ENCODE measurements at regions not wholly inside any gene's neighbourhood (a gene's known extent, or its start where the extent isn't known, plus 50 kb on each side); places are given as distances from the start of the nearest gene placed in this dataset.

GRCh38 chr10:29064680-29065079, 224.2 kb upstream of the LYZL1 start:
- no peak for TF ChIP-seq CTCF (IDR thresholded peaks at IDR 0.05; ENCODE audit: insufficient read depth, low read length)
- H3K4me3 ChIP-seq (ENCODE audit: low read depth, low read length): no peak overlapping the region
- peak; percentile 48 for DNase-seq (ENCODE audit: low read depth)

GRCh38 chr10:29067161-29067560, 221.7 kb upstream of the LYZL1 start:
- DNase-seq (ENCODE audit: low read depth): peak; percentile 15
- H3K4me3 ChIP-seq (ENCODE audit: low read depth, low read length): no peak overlapping the region
- no peak for TF ChIP-seq CTCF (IDR thresholded peaks at IDR 0.05; ENCODE audit: insufficient read depth, low read length)

GRCh38 chr10:29067628-29068027, 221.2 kb upstream of the LYZL1 start:
- TF ChIP-seq CTCF (IDR thresholded peaks at IDR 0.05; ENCODE audit: insufficient read depth, low read length): no peak
- DNase-seq (ENCODE audit: low read depth): no peak

DNA sequence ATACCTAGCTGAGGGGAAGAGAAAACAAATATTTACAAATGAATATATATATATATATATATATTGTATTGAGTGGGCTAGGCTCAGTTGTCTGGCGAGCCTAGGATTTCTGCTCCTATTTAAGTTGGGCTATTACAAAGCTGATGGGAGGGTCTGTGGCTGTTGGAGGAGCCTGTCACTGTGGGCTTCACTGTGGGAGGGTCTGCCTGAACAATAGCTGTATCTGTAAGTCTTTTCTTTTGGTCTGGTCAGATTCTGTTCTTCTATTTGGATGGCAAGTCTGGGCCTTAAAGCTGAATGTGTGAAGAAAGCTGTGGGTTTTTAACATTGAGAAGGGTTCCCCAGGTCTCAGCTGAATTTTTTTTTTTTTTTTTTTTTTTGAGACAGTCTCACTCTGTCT, 220.6 kb upstream of the LYZL1 start:
- no peak overlapping the region for H3K4me3 ChIP-seq (ENCODE audit: low read depth, low read length)
- TF ChIP-seq CTCF (IDR thresholded peaks at IDR 0.05; ENCODE audit: insufficient read depth, low read length): no peak
- DNase-seq (ENCODE audit: low read depth): no peak

More at GRCh38 chr10:29067628-29068027, 221.2 kb upstream of the LYZL1 start:
- H3K4me3 ChIP-seq (ENCODE audit: low read depth, low read length): no peak overlapping the region

DNA sequence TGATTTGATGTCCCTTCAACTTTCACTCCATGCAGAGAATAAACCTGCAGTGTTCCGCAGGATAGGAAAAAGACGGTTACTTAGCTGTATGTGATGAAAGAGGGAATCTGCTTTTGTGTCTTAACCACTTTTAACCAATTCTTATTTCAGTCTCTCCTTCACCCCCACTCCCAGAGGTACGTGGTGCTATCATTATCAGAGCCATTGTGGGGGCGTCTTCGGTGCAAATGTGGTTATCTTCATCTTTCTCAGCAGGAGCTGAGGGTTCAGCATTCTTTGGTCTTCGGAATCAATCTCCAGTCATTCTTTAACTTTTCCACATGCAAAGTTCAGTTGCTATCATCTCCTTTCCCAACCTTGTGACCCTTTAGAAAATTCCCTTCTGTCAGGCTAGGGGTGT, 219.9 kb upstream of the LYZL1 start:
- TF ChIP-seq CTCF (IDR thresholded peaks at IDR 0.05; ENCODE audit: insufficient read depth, low read length): no peak
- no peak overlapping the region for H3K4me3 ChIP-seq (ENCODE audit: low read depth, low read length)
- DNase-seq (ENCODE audit: low read depth): no peak

DNA sequence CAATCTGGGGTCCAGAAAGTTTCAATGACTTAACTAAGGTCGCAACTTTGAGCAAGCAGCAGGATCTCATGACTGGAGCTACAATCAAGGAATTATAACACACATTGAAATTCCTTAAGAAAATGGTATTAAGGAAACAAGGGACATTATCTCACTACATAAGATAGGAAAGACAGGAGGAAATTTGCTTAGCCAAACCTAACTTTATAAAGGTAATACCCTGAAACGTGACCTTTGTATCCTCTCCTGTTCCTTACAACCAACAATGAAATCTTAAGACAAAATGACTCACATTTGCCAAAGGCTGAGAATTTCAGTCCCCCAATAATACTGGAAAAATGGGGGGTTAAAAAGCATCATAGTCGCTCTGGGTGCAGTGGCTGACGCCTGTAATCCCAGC, 218.9 kb upstream of the LYZL1 start:
- H3K4me3 ChIP-seq (ENCODE audit: low read depth, low read length): no peak overlapping the region
- TF ChIP-seq CTCF (IDR thresholded peaks at IDR 0.05; ENCODE audit: insufficient read depth, low read length): no peak
- no peak for DNase-seq (ENCODE audit: low read depth)

DNA sequence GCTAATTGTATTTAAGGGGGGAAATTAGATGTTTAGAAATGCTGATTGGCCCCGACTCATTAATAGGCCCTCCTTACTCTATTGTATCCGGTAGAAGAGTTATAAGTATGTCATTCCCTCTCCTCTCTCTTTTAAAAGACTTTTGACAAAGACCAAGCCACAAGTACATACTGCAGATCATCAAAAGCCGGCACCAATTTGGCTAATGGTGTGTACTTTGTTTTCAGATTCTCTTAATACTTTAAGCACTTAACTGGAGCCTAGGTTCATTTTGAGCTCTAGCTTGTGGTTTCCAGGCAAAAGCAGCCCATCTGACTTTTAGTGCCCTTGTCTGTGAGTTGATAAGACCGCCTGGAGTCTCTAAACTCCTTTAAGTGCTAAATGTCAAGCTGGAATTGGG, 210.0 kb upstream of the LYZL1 start:
- no peak overlapping the region for H3K4me3 ChIP-seq (ENCODE audit: low read depth, low read length)
- DNase-seq (ENCODE audit: low read depth): no peak
- TF ChIP-seq CTCF (IDR thresholded peaks at IDR 0.05; ENCODE audit: insufficient read depth, low read length): no peak
